AG20443 (cell line): ENCODE measurements at regions not wholly inside any gene's neighbourhood (a gene's known extent, or its start where the extent isn't known, plus 50 kb on each side); places are given as distances from the start of the nearest gene placed in this dataset.

Experiments used
- DNase-seq: peaks from one replicate; pipeline ENCODE4 v3.0.0; 2012; ENCODE audit warnings: low spot score, mixed read lengths

- no peak for DNase-seq
These were observed 110.5 kb upstream of the FTMT start for GRCh38 chr5:121741156-121741555.

- DNase-seq = no peak
These were observed 107.1 kb upstream of the FTMT start for GRCh38 chr5:121744577-121744976.

GRCh38 chr5:121745407-121745806, 106.3 kb upstream of the FTMT start:
- DNase-seq = no peak

- no peak for DNase-seq
These were observed 104.9 kb upstream of the FTMT start for GRCh38 chr5:121746763-121747162.

GRCh38 chr5:121748686-121749085, 103.0 kb upstream of the FTMT start:
- no peak for DNase-seq

GRCh38 chr5:121752149-121752548, 99.5 kb upstream of the FTMT start:
- no peak for DNase-seq

GRCh38 chr5:121755266-121755665, 96.4 kb upstream of the FTMT start:
- DNase-seq = no peak

GRCh38 chr5:121757753-121758152, 93.9 kb upstream of the FTMT start:
- DNase-seq = no peak

GRCh38 chr5:121758615-121759014, 93.1 kb upstream of the FTMT start:
- DNase-seq = no peak

- DNase-seq = no peak
These were observed 89.3 kb upstream of the FTMT start for GRCh38 chr5:121762426-121762825.

GRCh38 chr5:121763665-121764064, 88.0 kb upstream of the FTMT start:
- no peak for DNase-seq

- no peak for DNase-seq
These were observed 71.3 kb upstream of the FTMT start for GRCh38 chr5:121780406-121780805.

GRCh38 chr5:121783700-121784099, 68.0 kb upstream of the FTMT start:
- DNase-seq = no peak

GRCh38 chr5:121793791-121794190, 57.9 kb upstream of the FTMT start:
- no peak for DNase-seq

GRCh38 chr5:121795511-121795910, 56.2 kb upstream of the FTMT start:
- DNase-seq = no peak

GRCh38 chr5:121797681-121798518, 53.8 kb upstream of the FTMT start:
- DNase-seq = no peak
